ENCODE measurements at regions not wholly inside any gene's neighbourhood (a gene's known extent, or its start where the extent isn't known, plus 50 kb on each side); places are given as distances from the start of the nearest gene placed in this dataset.

GRCh38 chr18:67183398-67183797 is 333.1 kb downstream of the DSEL start:
- TF ChIP-seq, protein P1, sequence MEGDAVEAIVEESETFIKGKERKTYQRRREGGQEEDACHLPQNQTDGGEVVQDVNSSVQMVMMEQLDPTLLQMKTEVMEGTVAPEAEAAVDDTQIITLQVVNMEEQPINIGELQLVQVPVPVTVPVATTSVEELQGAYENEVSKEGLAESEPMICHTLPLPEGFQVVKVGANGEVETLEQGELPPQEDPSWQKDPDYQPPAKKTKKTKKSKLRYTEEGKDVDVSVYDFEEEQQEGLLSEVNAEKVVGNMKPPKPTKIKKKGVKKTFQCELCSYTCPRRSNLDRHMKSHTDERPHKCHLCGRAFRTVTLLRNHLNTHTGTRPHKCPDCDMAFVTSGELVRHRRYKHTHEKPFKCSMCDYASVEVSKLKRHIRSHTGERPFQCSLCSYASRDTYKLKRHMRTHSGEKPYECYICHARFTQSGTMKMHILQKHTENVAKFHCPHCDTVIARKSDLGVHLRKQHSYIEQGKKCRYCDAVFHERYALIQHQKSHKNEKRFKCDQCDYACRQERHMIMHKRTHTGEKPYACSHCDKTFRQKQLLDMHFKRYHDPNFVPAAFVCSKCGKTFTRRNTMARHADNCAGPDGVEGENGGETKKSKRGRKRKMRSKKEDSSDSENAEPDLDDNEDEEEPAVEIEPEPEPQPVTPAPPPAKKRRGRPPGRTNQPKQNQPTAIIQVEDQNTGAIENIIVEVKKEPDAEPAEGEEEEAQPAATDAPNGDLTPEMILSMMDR (IDR thresholded peaks at IDR 0.05; ENCODE audit: low read depth, low read length, missing control alignments), result no peak
- DNase-seq (ENCODE audit: extremely low read depth, low read depth), result no peak

GRCh38 chr18:67179726-67180125 is 336.8 kb downstream of the DSEL start:
- TF ChIP-seq, protein P1 (IDR thresholded peaks at IDR 0.05; ENCODE audit: low read depth, low read length, missing control alignments), result no peak
- no peak for DNase-seq (ENCODE audit: extremely low read depth, low read depth)

More at GRCh38 chr18:67183398-67183797, 333.1 kb downstream of the DSEL start:
- H3K4me3 ChIP-seq (replicated peaks; ENCODE audit: low read depth, low read length), result no peak overlapping the region

GRCh38 chr18:67159662-67160061 is 356.9 kb downstream of the DSEL start:
- TF ChIP-seq, protein P1 (IDR thresholded peaks at IDR 0.05; ENCODE audit: low read depth, low read length, missing control alignments), result no peak
- no peak overlapping the region for H3K4me3 ChIP-seq (replicated peaks; ENCODE audit: low read depth, low read length)
- no peak for DNase-seq (ENCODE audit: extremely low read depth, low read depth)

More at GRCh38 chr18:67179726-67180125, 336.8 kb downstream of the DSEL start:
- H3K4me3 ChIP-seq (replicated peaks; ENCODE audit: low read depth, low read length), result no peak overlapping the region

DNA sequence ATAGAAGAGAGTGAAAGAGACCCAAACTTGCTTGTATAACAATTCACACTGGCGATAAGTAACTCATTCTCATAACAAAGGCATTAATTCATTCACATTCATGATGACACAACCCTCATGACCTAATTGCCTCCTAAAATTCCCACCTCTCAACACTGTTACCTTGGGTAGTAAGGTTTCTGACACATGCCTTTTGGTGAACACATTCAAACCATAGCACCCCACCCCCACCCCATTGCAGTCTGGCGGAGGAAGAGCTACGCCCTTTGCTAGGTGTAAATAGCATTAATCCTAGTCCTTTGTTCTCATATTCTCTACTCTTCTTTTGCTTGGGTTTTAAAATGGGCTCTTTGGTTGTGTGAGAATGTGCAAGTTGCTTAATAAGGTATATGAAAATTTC is 361.5 kb downstream of the DSEL start:
- H3K4me3 ChIP-seq (replicated peaks; ENCODE audit: low read depth, low read length), result no peak overlapping the region
- TF ChIP-seq, protein P1 (IDR thresholded peaks at IDR 0.05; ENCODE audit: low read depth, low read length, missing control alignments), result no peak
- DNase-seq (ENCODE audit: extremely low read depth, low read depth), result no peak

- no peak overlapping the region for H3K4me3 ChIP-seq (replicated peaks; ENCODE audit: low read depth, low read length)
- DNase-seq (ENCODE audit: extremely low read depth, low read depth), result no peak
- TF ChIP-seq, protein P1 (IDR thresholded peaks at IDR 0.05; ENCODE audit: low read depth, low read length, missing control alignments), result no peak
Observed at GRCh38 chr18:67151366-67151765, 365.2 kb downstream of the DSEL start.

- no peak for DNase-seq (ENCODE audit: extremely low read depth, low read depth)
- H3K4me3 ChIP-seq (replicated peaks; ENCODE audit: low read depth, low read length), result no peak overlapping the region
- TF ChIP-seq, protein P1 (IDR thresholded peaks at IDR 0.05; ENCODE audit: low read depth, low read length, missing control alignments), result no peak
Observed at GRCh38 chr18:67145586-67146292, 370.8 kb downstream of the DSEL start.

DNA sequence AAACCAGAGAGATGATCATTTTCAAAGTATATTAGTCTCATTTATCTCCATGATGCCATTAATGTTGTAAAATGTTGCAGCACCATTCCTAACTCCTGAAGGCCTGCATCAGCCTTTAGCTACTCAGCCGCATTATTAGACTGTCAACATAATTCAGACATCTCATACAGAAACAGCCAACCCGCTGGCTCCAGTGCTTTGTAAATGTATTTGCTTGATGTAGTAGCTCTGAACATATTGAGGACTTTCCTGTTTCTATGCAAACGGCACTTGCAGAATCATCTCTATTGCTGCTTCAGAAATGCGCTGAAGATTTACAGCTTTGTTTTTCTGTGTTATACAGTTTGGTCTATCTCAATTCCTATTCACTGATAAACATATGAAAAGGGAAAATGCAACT is 372.2 kb downstream of the DSEL start:
- H3K4me3 ChIP-seq (replicated peaks; ENCODE audit: low read depth, low read length), result no peak overlapping the region
- TF ChIP-seq, protein P1 (IDR thresholded peaks at IDR 0.05; ENCODE audit: low read depth, low read length, missing control alignments), result no peak

More for the DNA sequence above, 372.2 kb downstream of the DSEL start:
- no peak for DNase-seq (ENCODE audit: extremely low read depth, low read depth)

Data from HFF-Myc (cell line).